GM18873 (cell line): ENCODE measurements at regions not wholly inside any gene's neighbourhood (a gene's known extent, or its start where the extent isn't known, plus 50 kb on each side); places are given as distances from the start of the nearest gene placed in this dataset.

Experiments used
- ATAC-seq: cut with Tn5 transposase; IDR thresholded peaks from one replicate; pipeline ENCODE4 v1.9.1; 2021; ENCODE audit warnings: mild to moderate bottlenecking, moderate library complexity, moderate number of reproducible peaks; ENCODE audit not compliant: unreplicated experiment, low FRiP score

- ATAC-seq: no peak
Measured at GRCh38 chr3:159821110-159821509, 167.5 kb upstream of the IL12A start.

GRCh38 chr3:159821736-159822135 lies 166.9 kb upstream of the IL12A start:
- ATAC-seq: no peak

GRCh38 chr3:159823780-159824179 lies 164.9 kb upstream of the IL12A start:
- ATAC-seq: no peak

GRCh38 chr3:159824333-159824732 lies 164.3 kb upstream of the IL12A start:
- ATAC-seq: no peak

- ATAC-seq: no peak
Measured at GRCh38 chr3:159825216-159825854, 163.3 kb upstream of the IL12A start.

GRCh38 chr3:159828542-159828943 lies 160.1 kb upstream of the IL12A start:
- ATAC-seq: peak; percentile 34

GRCh38 chr3:159829056-159829455 lies 159.6 kb upstream of the IL12A start:
- no peak for ATAC-seq

- no peak for ATAC-seq
Measured at GRCh38 chr3:159829539-159830227, 159.0 kb upstream of the IL12A start.

- ATAC-seq: no peak
Measured at GRCh38 chr3:159830523-159831154, 158.0 kb upstream of the IL12A start.

GRCh38 chr3:159831466-159831865 lies 157.2 kb upstream of the IL12A start:
- peak; percentile 31 for ATAC-seq

GRCh38 chr3:159832024-159832423 lies 156.6 kb upstream of the IL12A start:
- ATAC-seq: peak; percentile 85

GRCh38 chr3:159835126-159835525 lies 153.5 kb upstream of the IL12A start:
- ATAC-seq: no peak

- ATAC-seq: no peak
Measured at GRCh38 chr3:159837725-159838124, 150.9 kb upstream of the IL12A start.

GRCh38 chr3:159838938-159839337 lies 149.7 kb upstream of the IL12A start:
- no peak for ATAC-seq

- ATAC-seq: no peak
Measured at GRCh38 chr3:159839561-159840379, 148.9 kb upstream of the IL12A start, which contains the start of gene SCHIP1. Gene SCHIP1, plus strand, starts transcription at chr3:159839861.

GRCh38 chr3:159840703-159841299 lies 147.8 kb upstream of the IL12A start:
- no peak for ATAC-seq

GRCh38 chr3:159841766-159842165 lies 146.9 kb upstream of the IL12A start:
- no peak for ATAC-seq

- ATAC-seq: no peak
Measured at GRCh38 chr3:159843840-159844730, 144.6 kb upstream of the IL12A start.

GRCh38 chr3:159844801-159845261 lies 143.8 kb upstream of the IL12A start:
- ATAC-seq: no peak
